Left colon (tissue), 2 donors: ENCODE measurements at regions not wholly inside any gene's neighbourhood (a gene's known extent, or its start where the extent isn't known, plus 50 kb on each side); places are given as distances from the start of the nearest gene placed in this dataset.

Source experiments
- ATAC-seq: fragments of 200-7000 bp; cut with Tn5 transposase; one replicate; pipeline ENCODE4 v1.9.1; 2020; ENCODE audit warnings: mild to moderate bottlenecking, moderate library complexity
- DNase-seq, 2 donors: peaks; one replicate each; pipeline ENCODE4 v3.0.0-alpha.2; 2020
- intact Hi-C, 2 donors: fragments of 100-400 bp; cut with DNase I in 1 of 2; cut with micrococcal nuclease in 1 of 2; formaldehyde crosslinking; loops; one replicate each; pipeline versions ENCODE4 v1.11.2 to v1.14.0; 2022; cut with DNase I, micrococcal nuclease
- donor health status: DM: no; HTN: no; CAD: no.
- donor health status: DM: yes; HTN: yes; CAD: no.

- intact Hi-C loops: no loop called here
- ATAC-seq (no peak), DNase-seq (no peak)
Measured at GRCh38 chr4:114464726-114465272, 133.8 kb upstream of the UGT8 start.

DNA sequence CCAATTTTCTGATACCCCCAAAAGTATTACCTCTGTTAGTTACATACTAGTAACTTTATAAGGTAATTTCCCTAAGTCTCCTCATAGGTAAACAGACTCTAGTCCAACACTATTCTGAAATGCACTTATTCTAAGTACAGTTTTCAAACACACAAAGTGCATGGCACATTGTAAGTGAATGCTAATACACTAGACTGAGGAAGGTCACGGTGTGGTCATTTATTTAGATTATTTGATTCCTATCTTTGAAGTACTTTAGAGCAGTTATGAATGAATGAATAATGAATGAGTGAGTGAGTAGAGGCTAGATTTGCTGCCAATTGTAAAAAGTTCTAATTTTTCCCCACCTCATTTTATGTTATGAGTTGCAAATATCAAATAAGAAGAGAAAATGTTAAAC lies 132.8 kb upstream of the UGT8 start:
- ATAC-seq (no peak), DNase-seq (no peak)
- intact Hi-C loops: no loop called here

- intact Hi-C loops: no loop called here
- DNase-seq (no peak), ATAC-seq (peak; percentile 79)
Measured at GRCh38 chr4:114466299-114466698, 132.3 kb upstream of the UGT8 start.

GRCh38 chr4:114472269-114473032 lies 126.2 kb upstream of the UGT8 start:
- DNase-seq (no peak), ATAC-seq (no peak)
- intact Hi-C loops: no loop called here

GRCh38 chr4:114474188-114474800 lies 124.3 kb upstream of the UGT8 start:
- ATAC-seq (no peak), DNase-seq (no peak)
- intact Hi-C loops: no loop called here

DNA sequence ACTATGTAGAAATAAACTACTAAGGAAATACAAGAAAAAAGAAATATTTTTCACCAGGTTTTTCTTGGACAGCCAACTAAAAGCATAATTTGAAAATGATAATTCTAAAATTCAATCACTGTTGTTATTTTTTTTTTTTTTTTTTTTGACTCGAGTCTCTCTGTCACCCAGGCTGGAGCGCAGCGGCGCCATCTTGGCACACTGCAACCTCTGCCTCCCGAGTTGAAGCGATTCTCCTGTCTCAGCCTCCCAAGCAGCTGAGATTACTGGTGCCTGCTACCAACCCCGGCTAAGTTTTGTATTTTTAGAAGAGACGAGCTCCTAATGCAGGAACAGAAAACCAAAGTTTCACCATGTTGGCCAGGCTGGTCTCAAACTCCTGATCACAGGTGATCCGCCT lies 122.3 kb upstream of the UGT8 start:
- ATAC-seq: no peak
- intact Hi-C loops: no loop called here

DNA sequence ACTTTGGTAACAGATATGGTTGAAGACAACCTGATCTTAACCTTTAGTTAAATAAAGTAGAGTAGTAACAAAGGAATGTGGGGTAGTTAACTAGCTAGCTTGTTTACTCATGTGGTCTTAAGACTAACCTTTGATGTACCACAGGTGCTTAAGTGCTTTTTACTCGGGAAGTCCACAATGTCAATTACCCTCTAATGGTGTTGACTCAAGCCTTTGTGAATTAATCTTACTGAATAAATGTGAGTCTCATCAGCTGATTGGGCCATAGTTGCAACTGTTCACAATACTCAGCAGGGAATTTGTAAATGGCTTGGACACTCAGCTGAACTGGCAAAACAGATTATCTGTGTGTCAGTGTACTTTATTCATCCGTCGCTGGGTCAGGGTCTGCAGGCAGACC lies 119.0 kb upstream of the UGT8 start:
- DNase-seq (no peak), ATAC-seq (no peak)
- intact Hi-C loops: no loop called here

More for the DNA sequence above, 122.3 kb upstream of the UGT8 start:
- no peak for DNase-seq

- ATAC-seq (no peak), DNase-seq (no peak)
- intact Hi-C loops: no loop called here
Measured at GRCh38 chr4:114481856-114482255, 116.8 kb upstream of the UGT8 start.

DNA sequence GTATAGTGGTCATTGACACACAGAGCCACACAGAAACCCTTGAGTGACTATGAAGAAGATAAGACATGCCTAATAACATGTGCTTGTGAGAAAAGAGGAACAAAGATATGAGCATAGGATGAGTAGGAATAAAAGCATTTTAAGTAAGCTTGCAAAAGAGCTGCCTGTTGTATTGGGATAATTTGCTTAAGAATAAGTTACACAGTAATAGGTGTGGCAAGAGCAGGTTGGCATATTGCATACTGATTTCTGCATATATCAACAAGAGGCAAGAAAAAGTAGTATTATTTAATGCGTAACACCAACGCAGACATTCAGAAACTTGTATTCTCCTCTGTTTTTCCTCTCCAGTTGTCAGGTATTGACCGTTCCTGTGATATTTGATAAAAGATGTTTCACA lies 111.5 kb upstream of the UGT8 start:
- no peak for ATAC-seq
- intact Hi-C loops: no loop called here

DNA sequence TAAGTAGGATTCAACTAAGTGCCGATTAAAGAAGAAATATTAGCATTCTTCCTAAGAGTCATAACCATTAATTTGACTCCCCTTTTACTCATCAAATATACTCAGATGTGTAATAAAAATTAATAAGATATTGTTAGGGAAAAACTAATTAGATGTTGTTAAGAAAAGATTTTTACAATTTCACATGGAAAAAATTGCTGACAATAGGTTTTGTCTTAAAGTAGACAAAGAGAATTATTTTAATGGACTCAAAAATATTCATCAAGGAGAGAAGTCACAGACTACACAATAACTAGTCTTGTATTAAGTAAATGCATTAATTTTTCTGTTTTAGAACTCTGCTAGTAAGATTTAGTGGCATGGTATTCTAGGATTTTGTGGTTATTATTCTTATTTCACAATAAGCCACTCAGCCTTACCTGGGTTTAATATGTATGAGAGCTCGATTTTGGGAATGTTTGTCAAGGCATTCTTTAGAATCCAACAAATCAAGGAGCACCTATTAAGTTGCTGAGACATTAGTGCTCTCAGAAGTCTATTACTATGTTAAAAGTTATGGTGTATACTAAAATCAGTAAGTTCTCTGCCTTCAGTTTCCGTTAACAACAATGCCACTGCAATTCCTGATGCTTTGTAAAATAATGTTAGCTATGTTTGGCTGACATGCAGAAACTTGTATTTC lies 110.2 kb upstream of the UGT8 start:
- ATAC-seq (no peak), DNase-seq (no peak)
- intact Hi-C loops: no loop called here

More for the DNA sequence above, 111.5 kb upstream of the UGT8 start:
- DNase-seq: no peak

DNA sequence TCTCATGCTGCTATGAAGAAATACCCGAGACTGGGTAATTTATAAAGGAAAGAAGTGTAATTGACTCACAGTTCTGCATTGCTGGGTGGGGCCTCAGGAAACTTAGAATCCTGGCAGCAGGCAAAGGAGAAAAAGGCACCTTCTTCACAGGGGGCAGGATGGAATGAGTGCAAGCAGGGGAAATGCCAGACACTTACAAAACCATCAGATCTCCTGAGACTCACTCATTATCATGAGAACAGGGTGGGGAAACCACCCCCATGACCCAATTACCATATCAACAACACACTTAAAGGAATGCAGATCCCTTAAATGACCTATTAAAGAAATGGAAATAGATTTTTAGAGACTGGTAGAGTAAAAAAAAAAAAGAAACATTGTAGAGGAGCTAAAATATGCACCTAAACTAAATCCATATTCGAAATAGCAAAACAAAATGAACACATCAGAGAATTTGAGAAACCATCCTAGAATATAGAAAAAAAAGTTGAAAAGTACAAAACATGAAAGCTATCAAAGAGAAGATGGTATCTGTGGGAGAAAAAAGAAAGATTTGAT lies 104.3 kb upstream of the UGT8 start:
- no peak for DNase-seq
- intact Hi-C loops: no loop called here
- no peak for ATAC-seq

DNA sequence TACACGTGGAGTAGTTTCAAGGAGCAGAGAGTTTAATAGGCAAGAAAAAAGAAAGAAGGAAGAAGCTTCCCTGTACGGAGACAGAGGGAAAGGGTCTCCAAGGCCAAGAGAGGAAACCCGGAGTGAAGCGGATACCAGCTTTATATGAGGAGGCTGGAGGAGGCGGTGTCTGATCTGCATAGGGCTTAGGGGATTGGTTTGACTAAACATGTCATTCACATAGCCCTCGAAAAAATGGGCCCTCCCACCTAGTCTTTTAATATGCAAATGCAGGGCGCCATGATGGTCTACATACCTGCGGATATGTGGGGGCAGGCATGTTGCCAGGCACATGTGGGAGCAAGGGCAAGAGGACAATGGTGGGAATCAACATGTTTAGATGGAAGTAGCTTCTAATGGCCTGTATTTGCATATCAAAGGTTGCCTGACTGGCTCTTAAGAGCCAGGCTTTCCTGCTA lies 103.1 kb upstream of the UGT8 start:
- DNase-seq (no peak), ATAC-seq (no peak)
- intact Hi-C loops: no loop called here

DNA sequence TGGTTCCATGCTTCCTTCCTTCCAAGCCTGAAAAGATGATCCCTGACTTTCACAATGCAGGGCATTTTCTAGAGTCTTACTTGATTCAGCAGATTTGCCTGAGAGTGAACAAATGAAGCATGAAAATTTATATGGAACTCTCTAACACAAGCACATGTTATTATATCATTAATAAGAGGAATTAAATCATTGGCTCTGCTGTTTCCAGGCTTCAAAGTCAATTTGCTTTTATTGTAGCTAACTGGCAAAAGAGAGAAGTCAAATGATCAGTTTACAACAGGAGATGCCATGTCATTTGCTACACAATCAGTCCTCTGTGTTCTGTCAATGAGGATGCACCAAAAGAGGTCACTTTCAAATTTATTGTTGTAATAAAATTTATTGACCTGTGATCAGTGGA lies 101.5 kb upstream of the UGT8 start:
- intact Hi-C loops: no loop called here
- DNase-seq (no peak), ATAC-seq (no peak)

GRCh38 chr4:114509340-114509739 lies 89.3 kb upstream of the UGT8 start:
- ATAC-seq: no peak
- intact Hi-C loops: no loop called here
- DNase-seq: no peak

GRCh38 chr4:114512595-114513295 lies 85.9 kb upstream of the UGT8 start:
- no peak for DNase-seq
- no peak for ATAC-seq
- intact Hi-C loops: no loop called here

- no peak for ATAC-seq
- DNase-seq: no peak
- intact Hi-C loops: no loop called here
Measured at GRCh38 chr4:114519368-114519767, 79.2 kb upstream of the UGT8 start.

DNA sequence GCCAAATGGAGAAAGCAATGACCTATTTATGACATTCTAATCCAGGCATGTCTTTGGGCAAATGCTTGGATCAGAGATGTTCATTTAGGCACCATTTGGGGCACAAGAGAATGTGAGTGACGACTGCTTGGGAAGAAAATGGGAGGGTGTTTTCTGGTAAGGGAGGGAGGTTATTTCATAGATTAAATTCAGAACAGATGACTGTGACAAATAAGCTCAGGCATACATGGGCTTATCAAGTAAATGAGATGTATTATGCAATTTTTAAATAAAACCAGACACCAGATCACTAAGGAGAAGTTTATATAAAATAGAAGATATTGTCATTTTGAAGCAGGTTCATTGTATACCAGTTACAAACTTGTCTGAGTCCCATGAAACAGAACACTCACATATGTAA lies 71.4 kb upstream of the UGT8 start:
- ATAC-seq (no peak), DNase-seq (no peak)
- intact Hi-C loops: no loop called here

DNA sequence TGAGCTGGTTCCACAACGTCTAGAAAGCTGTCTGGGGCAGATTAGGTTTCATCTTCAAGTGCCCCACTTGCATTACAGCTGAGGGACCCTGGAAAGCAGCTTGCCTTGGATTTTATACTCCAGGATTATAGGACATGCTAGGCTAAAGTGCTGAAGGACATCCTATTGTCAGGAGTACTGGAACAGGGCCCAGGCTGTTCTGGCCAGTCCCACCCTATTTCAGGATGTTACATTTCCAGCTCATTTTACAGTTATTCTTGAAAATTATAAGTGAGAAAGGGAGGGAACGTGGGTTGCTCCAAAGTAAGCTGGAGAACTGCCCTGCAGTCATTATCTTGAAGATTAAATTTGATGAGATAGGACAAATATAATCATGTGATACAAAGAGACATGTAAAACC lies 71.0 kb upstream of the UGT8 start:
- no peak for ATAC-seq
- DNase-seq: no peak
- intact Hi-C loops: no loop called here

GRCh38 chr4:114535725-114536124 lies 62.9 kb upstream of the UGT8 start:
- intact Hi-C loops: no loop called here
- ATAC-seq (no peak), DNase-seq (no peak)
